GM21723 (cell line): ENCODE measurements at regions not wholly inside any gene's neighbourhood (a gene's known extent, or its start where the extent isn't known, plus 50 kb on each side); places are given as distances from the start of the nearest gene placed in this dataset.

ENCODE experiments used
- ATAC-seq: cut with Tn5 transposase; IDR thresholded peaks from one replicate; pipeline ENCODE4 v1.9.1; 2021; ENCODE audit warnings: mild to moderate bottlenecking, moderate library complexity; ENCODE audit not compliant: unreplicated experiment

DNA sequence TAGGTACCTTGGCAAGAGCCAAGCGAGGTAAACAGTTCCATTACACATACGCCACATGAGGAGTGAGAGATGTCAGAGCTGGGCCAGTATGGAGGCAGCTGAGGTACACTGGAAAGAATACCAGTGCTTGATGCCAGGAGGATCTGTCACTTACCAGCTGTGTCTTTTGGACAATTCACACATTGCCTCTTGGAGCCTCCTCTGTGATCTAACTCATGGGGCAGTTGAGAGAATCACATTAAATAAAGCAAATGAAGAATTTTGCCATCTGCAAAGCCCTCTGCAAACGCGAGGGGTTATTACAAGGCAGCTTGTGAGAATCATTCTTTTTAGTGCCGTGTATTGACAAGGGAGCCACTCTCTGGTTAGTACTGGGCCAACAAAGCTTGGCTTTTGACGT lies 429.7 kb upstream of the KLF4 start:
- ATAC-seq: no peak

DNA sequence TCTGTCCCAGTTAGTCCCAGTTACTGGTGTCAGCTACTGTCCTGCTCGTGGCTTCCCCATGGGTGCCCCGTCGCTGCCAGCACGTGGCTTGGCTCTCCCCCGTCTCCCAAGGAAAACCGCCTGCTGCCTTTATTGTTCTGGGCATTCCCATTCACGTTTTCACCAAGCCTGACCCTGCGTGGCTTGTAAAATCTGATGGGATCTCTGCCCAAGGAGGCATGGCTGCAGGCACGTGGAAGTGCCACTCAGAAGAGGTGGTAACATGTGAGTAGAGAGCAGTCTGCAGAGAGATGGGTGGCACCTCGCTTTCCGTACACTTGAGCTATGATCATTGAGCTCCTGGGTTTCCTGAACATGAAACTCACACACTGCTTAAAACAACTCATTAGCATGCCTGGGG lies 429.2 kb upstream of the KLF4 start:
- no peak for ATAC-seq

DNA sequence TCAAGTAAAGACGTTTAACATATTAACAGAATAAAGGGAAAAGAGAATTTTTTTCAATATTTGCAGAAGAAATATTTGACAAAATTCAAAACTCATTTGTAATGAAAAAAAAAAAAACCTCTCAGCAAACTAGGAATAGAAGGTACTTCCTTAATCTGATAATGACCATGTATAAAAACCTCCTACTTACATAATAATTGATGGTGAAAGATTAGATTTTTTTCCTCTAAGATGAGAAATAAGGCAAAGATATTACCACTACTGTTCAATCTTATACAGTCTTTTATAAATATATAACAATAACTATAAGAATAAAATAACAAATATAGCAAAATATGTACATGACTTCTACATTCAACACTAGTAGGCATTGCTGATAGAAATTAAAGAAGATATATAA lies 424.6 kb upstream of the KLF4 start:
- no peak for ATAC-seq

DNA sequence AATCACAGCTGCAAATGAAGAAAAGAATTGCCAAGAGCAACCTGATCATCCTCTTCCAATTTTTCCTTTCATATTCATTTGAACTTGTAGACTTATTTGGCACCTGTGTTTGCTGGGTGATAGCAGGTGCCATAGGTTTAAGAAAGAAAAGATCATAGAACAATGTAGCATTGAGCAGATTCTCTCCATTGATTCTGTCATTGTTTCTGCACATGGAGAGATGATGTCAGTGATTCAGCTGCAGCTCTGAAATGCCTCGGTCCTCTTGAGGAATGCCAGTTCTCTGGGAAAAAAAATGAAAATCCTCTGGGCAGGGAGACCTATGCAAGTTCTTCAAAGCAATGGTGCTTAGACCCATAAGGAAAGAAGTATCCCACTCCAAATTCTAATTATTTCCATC lies 418.1 kb upstream of the KLF4 start:
- ATAC-seq: no peak

DNA sequence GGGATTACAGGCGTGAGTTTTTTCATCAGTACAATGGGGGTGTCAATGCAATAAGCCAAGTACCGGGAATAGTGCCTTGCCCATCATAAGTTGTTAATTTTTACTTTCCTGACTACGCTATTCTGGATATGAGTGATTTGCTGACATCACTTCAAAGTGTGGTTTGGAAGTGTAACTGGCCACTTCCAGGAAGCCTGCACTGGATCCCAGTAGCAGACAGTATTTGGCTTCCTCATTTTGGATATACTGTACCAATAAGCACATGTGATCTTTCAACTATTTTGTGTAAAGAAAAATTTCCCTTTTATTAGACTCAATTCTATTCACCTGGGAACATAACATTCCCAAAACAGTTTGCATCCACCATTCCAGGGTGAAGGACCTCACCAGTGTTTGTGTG lies 417.7 kb upstream of the KLF4 start:
- ATAC-seq: no peak

DNA sequence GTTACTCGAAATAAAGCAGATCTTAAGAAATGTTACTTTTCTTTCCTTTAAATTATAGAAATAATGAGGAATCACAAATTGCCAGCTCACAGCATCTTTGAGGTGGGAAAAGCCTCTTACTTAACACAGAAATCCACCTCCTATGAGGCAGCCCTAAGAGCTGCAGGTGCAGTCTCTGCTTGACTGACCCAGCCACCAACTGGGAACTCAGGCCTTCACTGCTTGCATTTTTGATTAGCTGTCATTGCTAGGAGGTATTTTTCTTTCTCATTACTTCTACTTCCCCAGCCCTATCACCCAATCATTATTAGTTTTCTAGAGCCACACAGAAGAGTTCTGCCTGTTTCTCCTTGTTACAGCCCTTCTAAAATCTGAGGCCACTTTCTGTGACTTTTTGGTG lies 416.5 kb upstream of the KLF4 start:
- no peak for ATAC-seq

DNA sequence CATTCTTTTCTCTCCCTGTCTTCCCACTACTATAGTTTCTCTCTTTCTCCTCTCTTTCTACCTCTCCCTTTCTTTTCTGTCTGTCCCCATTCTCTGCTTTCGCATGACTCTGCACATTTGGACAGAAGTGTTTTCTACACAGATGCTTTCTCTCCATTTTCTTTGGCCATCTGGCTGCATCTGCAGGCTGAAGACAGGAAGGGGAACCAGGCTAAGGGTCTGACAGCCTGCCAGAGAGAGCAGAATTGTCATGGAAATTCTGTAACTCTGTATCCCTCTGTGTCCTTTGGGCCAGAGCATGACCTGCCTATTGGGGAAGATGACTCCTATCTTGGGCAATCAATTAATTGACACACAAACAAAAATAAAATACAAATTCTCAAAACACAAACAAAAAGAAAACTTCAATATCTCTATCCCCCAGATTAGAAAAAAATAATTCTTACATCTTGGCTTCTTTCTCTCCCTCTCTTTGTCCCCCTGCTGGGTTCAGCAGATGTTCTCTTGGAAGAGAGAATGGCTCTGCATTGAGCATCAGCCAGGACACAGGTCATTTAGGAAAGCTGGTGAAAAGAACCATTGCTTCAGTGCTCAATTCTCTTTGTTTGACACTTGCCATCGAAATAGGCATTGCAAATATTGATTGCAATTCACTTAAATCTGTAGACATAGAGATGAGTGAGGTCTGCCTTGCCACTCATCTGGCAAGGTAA lies 415.9 kb upstream of the KLF4 start:
- ATAC-seq: no peak

DNA sequence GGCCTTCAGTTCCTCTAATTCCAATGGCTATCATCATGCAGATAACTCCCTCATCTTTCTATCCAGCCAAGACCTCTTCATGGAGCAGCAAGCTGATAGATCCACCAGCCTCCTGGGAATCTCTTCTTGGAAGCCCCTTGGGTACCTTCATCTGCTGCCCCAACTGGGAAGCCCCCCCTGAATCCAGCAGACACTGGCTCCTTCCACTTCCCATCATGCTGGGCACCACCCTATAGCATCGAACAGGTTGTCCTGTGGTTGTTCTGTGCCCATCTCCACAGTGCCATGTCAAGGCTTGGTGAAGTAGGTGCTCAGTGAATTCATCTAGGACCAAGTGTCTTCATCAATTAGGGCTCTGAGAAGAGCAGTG lies 410.4 kb upstream of the KLF4 start:
- no peak for ATAC-seq

DNA sequence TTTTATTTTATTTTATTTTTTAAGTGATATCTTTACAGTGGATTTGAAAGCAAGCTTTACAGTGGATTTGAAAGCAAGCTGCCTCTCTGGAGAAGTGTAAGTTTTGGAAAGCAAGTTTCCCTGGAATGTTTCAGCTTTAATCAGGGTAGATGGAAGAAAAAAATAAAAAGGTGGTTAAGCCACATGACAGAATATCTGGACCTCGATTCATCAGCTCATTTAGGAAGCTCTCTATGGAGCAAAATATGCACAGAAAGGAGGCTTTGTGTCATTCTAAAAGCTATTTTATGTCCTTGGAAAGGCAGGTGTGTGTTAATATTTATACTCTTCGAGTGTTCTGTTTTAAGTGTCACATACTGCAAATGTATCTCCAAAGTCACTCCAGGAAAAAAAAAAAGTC lies 409.2 kb upstream of the KLF4 start:
- no peak for ATAC-seq

DNA sequence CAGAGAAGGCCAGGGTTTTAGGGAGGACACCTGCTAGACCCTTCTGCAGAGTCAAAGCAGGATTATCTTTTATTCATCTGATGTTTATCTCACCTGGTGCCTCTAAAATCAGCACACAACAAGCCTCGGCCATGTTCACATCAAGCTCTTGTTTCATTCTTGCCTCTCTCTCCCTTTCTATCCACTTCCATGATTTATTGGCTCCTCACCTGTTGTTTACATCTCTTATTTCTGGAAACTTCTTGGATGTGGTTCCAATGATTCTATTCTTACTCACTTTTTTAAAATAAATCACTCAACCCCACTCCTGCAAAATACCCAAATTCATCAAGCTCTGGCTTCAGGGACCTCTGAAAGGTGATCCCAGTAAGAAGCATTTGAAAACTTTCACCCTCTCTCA lies 407.0 kb upstream of the KLF4 start:
- ATAC-seq: no peak

DNA sequence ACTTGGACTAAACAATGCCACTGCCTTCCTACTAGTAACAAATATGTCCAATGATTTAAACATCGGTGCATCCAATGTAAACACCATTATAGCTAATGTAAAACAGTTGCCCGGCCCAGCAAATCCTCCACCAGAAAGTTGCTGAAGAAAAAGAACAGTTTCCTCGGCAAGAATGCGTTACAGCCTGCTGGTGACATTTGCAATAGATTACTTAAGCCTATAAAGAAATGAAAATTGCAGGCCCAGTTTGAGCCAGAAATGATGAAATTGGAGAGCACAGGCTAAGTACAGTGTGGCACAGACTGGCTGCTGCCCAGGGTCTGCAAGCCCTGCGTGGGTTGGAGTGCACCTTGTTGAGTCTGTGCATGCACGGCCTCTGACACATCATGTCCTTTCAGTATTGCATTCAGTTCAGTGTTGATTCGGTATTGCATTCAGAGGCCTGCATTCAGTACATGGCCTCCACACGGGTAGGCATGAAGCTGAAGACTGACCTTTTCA lies 406.0 kb upstream of the KLF4 start:
- no peak for ATAC-seq

DNA sequence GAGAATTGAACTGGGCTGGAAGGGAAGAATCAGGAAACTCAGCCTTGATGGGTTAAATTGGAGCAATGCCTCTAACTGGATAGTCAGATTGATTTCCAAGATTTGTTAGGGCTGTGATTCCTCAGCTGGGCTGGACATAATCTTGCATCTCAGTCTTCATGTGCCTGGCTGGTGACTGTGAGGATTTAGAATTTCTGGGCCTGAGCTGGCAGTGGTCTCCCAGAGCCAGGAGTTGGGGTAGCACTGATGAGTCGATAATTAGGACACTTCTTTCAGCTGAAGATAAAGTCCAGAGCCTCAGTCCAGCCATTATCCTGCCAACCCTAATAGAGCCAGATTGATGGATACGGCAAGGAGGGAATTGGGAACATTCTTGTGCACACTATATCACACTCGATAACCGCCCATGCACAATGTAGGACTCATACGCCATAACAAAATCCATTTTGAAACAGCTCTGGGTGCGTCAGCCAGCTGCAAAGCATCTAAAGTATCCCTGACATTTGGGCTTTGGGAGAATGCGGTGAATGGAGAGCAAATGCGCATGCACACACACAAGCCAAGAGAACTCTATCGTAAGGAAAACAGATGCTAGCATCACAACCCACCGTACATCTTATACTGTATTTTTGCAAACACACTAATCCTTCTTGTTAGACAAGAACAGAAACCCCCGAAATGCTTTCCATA lies 405.1 kb upstream of the KLF4 start:
- no peak for ATAC-seq

DNA sequence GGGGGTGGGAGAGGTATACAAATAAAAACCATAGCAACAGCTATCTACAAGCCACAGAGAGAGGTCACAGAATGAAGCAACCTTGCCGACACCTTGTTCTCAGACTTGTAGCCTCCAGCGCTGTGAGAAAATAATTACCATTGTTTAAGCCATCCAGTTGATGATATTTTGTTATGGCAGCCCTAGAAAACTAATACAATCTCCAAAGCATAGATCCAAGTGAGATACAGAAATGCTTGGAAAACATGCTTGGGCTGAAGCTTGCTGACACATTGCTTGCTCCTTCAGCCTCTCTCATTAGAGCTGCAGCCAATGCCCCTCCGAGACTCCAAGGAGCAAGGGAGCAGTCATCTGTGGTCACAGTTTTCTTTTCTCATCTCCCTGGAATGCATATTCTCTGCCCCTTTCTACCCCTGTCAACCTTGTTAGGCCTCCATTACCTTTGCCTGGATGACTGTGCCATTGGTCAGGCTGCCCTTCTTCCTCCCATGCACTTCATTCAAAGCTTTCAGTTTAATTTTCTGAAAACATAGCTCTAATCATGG lies 401.4 kb upstream of the KLF4 start:
- ATAC-seq: no peak

DNA sequence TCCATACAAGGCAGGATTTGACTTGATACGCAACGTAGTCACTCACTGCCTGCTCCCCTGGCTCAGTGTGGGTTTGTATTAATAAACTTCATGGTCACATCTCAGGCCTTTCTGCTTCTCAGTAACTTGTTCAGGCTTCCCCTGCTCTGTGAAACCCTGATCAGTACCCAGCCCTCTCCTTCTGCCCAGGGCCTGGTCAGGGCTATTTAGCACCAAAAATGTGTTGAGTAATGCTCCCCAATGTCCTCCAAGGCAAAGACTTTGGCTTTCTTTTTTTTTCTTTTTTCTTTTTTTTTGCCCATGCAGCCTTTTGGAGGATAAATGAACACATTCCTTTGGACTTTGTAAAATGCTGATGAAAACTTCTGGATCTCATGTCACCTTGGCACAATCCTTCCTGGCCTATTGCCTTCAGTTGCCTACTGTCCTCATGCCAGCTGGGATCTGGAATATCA lies 399.2 kb upstream of the KLF4 start:
- no peak for ATAC-seq

DNA sequence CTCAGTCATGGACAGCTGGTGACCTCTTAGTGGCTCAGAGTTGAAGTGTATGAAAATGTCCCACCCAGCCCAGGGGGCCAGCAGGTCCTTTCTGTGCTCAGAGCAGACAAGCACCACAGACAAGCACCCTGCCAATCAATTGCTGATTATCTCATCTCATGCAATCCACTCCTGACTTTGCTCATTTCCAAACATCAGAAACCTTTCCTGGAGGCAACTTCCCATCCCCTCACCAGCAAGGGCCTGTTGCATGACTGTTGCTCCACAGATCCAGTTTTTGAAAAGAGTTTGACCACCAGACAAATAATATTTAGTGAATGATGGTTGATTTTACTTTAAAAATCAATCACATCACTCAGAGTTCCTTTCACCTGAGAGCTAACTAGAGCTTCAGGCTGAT lies 397.3 kb upstream of the KLF4 start:
- ATAC-seq: no peak

DNA sequence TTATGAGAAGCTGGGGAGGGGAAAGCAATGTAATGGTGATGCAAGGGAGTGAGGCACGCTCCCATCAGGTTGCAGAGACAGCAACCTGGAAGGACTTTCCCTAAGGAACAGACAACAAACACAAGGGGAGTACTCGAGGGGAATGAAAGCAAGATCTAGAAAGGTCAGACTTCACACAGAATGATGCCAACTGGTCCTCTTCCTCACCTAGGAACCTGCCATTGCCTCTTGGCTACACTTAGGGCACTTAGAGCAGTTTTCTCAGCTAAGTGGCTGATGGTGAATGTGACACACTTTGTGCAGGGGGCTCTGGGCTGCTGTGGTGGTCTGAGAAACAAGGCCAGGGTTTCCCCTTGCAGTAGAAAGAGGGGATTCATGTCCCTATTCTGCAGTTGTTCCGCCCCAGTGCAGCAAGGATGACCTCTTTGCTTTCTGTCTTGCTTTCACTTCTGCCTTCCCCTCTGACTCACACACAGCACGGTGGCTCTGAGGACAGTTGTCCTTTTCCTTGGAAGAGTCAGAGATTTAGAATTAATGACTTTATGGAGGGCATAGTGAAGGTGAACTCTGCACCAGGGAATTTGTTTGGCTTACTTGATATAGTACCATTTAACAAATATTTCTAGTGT lies 394.0 kb upstream of the KLF4 start:
- peak; percentile 96 for ATAC-seq

DNA sequence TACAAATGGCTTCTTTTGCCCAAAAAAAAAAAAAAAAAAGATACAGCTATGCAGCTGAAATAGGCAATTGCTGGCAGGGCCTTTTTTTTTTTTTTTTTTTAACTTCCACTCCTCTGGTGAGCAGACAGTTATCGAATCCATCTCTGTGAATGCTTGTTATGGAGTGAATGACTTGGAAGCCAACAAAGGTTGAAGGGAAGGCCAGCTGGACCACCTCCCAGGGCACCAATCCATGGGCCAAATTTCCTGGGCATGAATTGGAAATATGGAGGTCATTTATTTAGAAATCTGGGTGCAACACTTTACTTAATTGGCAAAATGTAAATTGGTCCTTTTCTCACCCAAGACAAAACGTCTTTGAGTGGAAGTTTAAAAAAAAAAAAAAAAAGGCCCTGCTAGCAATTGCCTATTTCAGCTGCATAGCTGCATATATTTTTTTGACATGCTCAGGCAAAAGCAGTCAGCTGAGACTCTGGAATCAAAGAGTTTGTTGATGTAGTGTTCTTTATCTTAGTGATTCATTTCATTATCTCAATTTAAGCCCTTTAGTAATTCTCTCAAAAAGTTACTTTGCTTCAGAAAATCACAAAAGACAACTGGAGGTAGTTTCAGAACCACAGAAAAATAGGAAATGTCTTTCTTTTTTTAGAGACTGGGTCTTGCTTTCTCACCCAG lies 392.2 kb upstream of the KLF4 start:
- ATAC-seq: no peak

DNA sequence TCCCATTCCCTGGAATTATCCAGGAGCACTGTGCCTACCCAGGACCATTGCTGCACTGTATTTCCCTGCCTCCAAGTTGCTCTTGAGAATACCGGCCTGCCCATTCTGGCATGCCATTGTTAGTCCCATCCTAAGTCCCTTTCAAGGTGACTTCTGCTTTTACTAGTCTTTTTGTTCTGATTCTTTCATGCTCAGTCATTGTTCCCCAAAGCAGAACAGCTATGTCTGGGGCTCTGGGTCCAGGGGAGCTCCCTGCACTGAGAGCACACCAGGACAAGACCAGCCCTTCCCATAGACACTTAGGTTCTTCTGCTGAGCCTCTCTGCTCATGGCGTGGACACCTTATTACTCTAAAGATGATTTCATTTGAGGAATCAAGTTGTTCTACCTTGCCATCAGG lies 388.9 kb upstream of the KLF4 start:
- no peak for ATAC-seq

DNA sequence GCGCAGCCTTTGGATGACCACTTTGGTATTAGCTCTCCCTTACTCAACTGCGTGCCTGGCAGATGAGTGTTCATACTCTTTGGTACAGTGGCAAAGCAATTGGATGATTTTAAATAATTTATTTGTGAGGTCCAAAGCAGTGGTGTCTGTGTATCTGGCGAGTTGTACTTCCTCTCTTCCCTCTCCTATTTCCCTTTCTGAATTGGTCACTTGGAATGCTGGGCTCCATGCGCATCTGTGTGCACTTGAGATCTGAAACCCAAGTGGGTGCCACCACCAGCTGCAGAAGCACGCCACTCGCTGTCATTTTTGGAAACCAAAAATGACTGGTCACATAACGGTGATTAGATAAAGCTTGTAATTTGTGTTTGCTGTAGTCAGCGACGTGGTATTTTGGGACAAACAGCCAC lies 386.0 kb upstream of the KLF4 start:
- ATAC-seq: no peak

DNA sequence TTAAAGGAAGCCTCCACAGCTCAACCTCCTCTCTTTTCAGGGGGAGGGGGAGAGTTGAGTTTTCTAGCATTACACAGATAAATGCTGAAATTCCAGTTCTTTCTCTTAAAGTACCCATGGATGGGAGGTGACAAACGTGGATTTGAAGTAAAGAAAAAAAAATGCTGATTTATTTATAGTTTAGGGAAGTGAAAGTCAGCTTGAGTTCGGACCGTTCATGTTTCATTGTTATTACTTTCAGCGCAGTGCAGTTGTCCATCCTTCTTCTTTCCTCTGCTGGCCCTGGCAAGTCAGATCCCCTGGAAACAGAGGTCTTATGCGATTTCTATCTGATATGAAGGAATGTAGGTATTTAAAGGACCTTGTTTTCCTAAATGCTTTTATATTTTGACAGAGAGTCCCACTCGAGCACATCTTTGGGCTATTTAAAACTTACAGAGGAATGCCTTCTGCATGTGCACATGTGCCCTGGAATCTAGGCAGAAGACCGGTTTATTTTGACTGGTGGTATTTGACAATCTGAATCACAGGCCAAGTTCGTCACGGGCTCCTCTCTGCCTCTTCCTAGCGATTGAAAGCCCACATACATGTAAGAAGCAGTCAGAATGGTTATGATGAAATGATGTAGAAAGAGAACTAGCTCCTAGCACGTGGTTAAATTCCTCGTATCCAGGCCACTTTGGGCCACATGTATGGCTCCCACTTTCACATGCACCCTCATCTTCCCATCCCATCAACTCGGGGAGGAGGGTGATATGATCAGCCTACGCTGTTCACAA lies 385.2 kb upstream of the KLF4 start:
- ATAC-seq: peak; percentile 85

DNA sequence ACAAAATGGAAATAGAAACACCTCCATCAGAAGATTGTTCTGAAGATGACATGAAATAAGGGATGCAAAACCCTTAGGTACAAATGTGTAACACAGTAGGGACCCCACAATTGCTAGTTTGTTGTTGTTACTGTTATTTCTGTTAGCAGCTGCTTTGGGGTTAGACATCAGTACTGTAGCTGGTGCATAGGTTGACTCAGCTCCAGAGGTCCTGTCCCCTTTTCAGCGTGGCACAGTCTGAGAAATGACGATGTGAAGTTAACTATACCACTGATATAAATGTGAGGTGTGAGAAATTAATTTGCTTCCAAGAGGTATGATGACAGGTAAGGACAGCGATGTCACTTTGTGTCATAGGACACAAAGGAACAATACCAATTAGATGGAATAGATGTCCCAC lies 384.6 kb upstream of the KLF4 start:
- peak; percentile 31 for ATAC-seq
